Esophagus (tissue), 2 donors: ENCODE measurements at regions not wholly inside any gene's neighbourhood (a gene's known extent, or its start where the extent isn't known, plus 50 kb on each side); places are given as distances from the start of the nearest gene placed in this dataset.

Experiments
- H3K27ac ChIP-seq, 2 donors: one replicate each; pipeline ENCODE4 v1.5.1; 2013; ENCODE audit warnings: low read depth in 2 of 2, mild to moderate bottlenecking in 2 of 2, inconsistent platforms in 1 of 2, low read length in 1 of 2, moderate library complexity in 1 of 2
- H3K27me3 ChIP-seq, 2 donors: one replicate each; pipeline ENCODE4 v1.6.1; 2013; ENCODE audit warnings: low read length in 2 of 2, control low read depth in 1 of 2, mild to moderate bottlenecking in 1 of 2; ENCODE audit not compliant: insufficient read depth in 2 of 2, control insufficient read depth in 1 of 2
- H3K36me3 ChIP-seq, 2 donors: one replicate each; pipeline ENCODE4 v1.6.1; 2013; ENCODE audit warnings: low read length in 1 of 2; ENCODE audit not compliant: control insufficient read depth in 2 of 2, insufficient read depth in 2 of 2
- H3K4me1 ChIP-seq, 2 donors: one replicate each; pipeline ENCODE4 v1.6.1; 2013; ENCODE audit warnings: low read length in 1 of 2; ENCODE audit not compliant: control insufficient read depth in 2 of 2, insufficient read depth in 2 of 2
- H3K4me3 ChIP-seq, 2 donors: one replicate each; pipeline ENCODE4 v1.5.1; 2013; ENCODE audit warnings: low read length in 2 of 2, mild to moderate bottlenecking in 2 of 2, low read depth in 1 of 2, moderate library complexity in 1 of 2
- H3K9me3 ChIP-seq, 2 donors: one replicate each; pipeline ENCODE4 v1.6.1; 2013; ENCODE audit warnings: mild to moderate bottlenecking in 2 of 2, low read depth in 1 of 2, low read length in 1 of 2, moderate library complexity in 1 of 2; ENCODE audit not compliant: control insufficient read depth in 2 of 2, insufficient read depth in 1 of 2
- WGBS, 2 donors: extraction: QIAGEN DNeasy Blood & Tissue Kit; methylation state at CpG; one replicate each; pipeline ENCODE4 v1.1.7; 2013; 5-methylcytosine and 5-hydroxymethylcytosine counted together
- donor health status: healthy with polysubstance abuse.
- donor health status: Bipolar disorder and iron deficiency.

- Histone ChIP-seq H3K4me3 (no peak overlapping the region), H3K27me3 (no peaks in the 10 kb centered on the region), H3K36me3 (no peaks in the 10 kb centered on the region), H3K9me3 (no peaks in the 10 kb centered on the region), H3K4me1 (no peaks in the 10 kb centered on the region), H3K27ac (no peak overlapping the region)
- 37 to 47% methylated on average over 2 of the region's 2 CpGs for WGBS, 2 donors
Measured at GRCh38 chr21:16418226-16418625, 688.4 kb downstream of the USP25 start.

- WGBS, 2 donors: 80 to 84% methylated on average over 5 of the region's 5 CpGs
- peak overlapping the region in 1 of 2 donors; percentile 42 for H3K27ac ChIP-seq
- no peaks in the 10 kb centered on the region for H3K36me3 ChIP-seq
- H3K4me1 ChIP-seq: no peaks in the 10 kb centered on the region
- H3K4me3 ChIP-seq: no peak overlapping the region
- H3K9me3 ChIP-seq: no peaks in the 10 kb centered on the region
- H3K27me3 ChIP-seq: no peaks in the 10 kb centered on the region
Measured at GRCh38 chr21:16418642-16419041, 688.9 kb downstream of the USP25 start.

GRCh38 chr21:16419188-16419921, 689.6 kb downstream of the USP25 start:
- H3K4me1 ChIP-seq: no peaks in the 10 kb centered on the region
- H3K27me3 ChIP-seq: no peaks in the 10 kb centered on the region
- WGBS, 2 donors: 20 to 22% methylated on average over 14 of the region's 14 CpGs
- peak overlapping the region; percentile 50 to 79 for H3K27ac ChIP-seq
- no peaks in the 10 kb centered on the region for H3K9me3 ChIP-seq
- no peaks in the 10 kb centered on the region for H3K36me3 ChIP-seq
- H3K4me3 ChIP-seq: peak overlapping the region; percentile 1 to 59

GRCh38 chr21:16420031-16420724, 690.4 kb downstream of the USP25 start:
- Histone ChIP-seq H3K27me3 (no peaks in the 10 kb centered on the region), H3K27ac (peak overlapping the region in 1 of 2 donors; percentile 23), H3K4me3 (peak overlapping the region in 1 of 2 donors; percentile 59), H3K36me3 (no peaks in the 10 kb centered on the region), H3K4me1 (no peaks in the 10 kb centered on the region), H3K9me3 (no peaks in the 10 kb centered on the region)
- 12 to 16% methylated on average over 4 of the region's 4 CpGs for WGBS, 2 donors

DNA sequence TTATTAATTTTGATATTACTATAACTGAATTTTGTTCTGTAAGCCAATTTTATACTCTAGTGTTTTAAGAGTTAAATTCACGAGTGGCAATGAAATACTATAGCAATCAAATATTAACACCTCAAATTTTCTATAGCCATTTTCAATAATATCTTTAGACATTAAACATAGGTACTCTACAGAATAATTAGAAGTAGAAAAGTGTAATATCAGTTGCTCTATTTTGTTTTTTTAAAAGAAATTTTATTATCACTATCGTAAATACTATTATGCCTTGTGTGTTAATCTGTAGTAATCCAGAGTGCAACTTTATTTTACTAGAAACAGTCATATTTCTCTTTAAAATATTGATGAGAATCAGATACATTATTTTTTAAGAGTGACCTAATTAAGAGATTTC, 691.2 kb downstream of the USP25 start:
- WGBS, 2 donors: 29 to 45% methylated on average over 2 of the region's 2 CpGs
- H3K27ac ChIP-seq: no peak overlapping the region
- no peak overlapping the region for H3K4me3 ChIP-seq

DNA sequence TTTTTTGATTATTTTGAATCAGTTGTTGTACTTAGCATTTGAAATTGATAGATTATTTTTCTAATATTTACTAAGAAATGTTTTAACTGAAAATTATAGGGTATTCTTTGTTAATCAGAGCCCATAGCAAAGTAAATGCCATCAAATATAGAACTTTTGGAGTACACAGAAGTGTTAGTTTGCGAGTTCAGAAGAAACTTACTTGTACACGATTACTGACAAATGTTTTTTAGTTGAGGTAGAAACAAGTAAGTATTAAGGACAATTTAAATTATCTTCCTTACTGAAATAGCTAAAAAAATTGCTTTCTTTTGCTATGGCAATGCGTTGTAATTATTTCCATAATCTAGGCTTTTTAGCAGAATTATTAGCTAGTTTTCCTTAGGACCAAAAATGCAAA, 692.2 kb downstream of the USP25 start:
- Histone ChIP-seq H3K36me3 (no peaks in the 10 kb centered on the region), H3K27ac (no peak overlapping the region), H3K4me3 (no peak overlapping the region), H3K4me1 (no peaks in the 10 kb centered on the region), H3K27me3 (no peaks in the 10 kb centered on the region), H3K9me3 (no peaks in the 10 kb centered on the region)
- WGBS, 2 donors: 38 to 56% methylated on average over 3 of the region's 3 CpGs

More for the DNA sequence above, 691.2 kb downstream of the USP25 start:
- Histone ChIP-seq H3K36me3 (no peaks in the 10 kb centered on the region), H3K4me1 (no peaks in the 10 kb centered on the region), H3K27me3 (no peaks in the 10 kb centered on the region), H3K9me3 (no peaks in the 10 kb centered on the region)

DNA sequence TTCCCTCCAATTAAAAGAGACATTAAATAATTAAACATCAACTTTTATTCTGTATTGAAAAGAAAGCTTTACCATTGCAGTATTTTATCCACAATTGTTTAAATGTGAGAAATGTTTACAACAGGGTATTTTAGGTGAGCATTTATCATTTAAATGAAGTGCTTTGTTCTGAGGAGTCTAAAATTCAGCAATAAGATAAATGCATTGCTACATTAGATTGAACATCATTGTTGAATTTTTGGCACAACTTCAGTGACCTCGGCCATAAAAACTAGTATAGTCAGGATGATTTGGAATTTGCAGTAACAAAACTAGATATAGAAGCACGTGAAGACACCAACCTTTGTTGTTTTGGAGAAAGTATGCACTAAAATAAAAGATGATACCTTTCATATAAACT, 692.9 kb downstream of the USP25 start:
- Histone ChIP-seq H3K36me3 (no peaks in the 10 kb centered on the region), H3K27ac (no peak overlapping the region), H3K4me3 (peak overlapping the region in 1 of 2 donors; percentile 7), H3K9me3 (no peaks in the 10 kb centered on the region), H3K27me3 (no peaks in the 10 kb centered on the region), H3K4me1 (no peaks in the 10 kb centered on the region)
- 28 to 32% methylated on average over 2 of the region's 2 CpGs for WGBS, 2 donors

DNA sequence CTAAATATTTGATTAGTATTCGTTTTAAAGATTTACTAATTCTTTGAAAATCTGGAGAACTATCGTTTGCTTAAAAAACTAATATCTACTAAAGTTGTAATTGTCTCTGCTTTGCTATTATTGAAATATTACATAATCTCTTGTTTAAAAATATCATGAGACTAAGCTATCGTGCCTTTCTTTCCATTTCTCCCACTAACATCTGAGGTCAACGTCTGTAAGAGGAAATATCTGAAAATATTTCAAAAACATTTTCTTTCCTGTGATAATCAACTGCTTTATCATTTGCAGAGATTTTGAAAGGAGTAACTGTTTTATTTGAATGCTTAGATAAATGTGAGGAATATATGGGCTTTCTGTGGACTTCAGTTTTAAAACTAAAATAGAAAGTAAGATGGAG, 694.1 kb downstream of the USP25 start:
- WGBS, 2 donors: 23 to 30% methylated on average over 4 of the region's 4 CpGs
- peak overlapping the region in 1 of 2 donors; percentile 35 for H3K4me3 ChIP-seq
- no peaks in the 10 kb centered on the region for H3K9me3 ChIP-seq

GRCh38 chr21:16424331-16424751, 694.6 kb downstream of the USP25 start:
- Histone ChIP-seq H3K27me3 (no peaks in the 10 kb centered on the region), H3K4me3 (peak overlapping the region in 1 of 2 donors; percentile 35), H3K36me3 (no peaks in the 10 kb centered on the region), H3K9me3 (no peaks in the 10 kb centered on the region), H3K4me1 (no peaks in the 10 kb centered on the region), H3K27ac (peak overlapping the region; percentile 49 to 84)
- WGBS, 2 donors: 24 to 35% methylated on average over 5 of the region's 5 CpGs

More for the DNA sequence above, 694.1 kb downstream of the USP25 start:
- no peaks in the 10 kb centered on the region for H3K27me3 ChIP-seq
- H3K4me1 ChIP-seq: no peaks in the 10 kb centered on the region
- H3K27ac ChIP-seq: peak overlapping the region in 1 of 2 donors; percentile 84
- no peaks in the 10 kb centered on the region for H3K36me3 ChIP-seq
